ENCODE measurements at regions not wholly inside any gene's neighbourhood (a gene's known extent, or its start where the extent isn't known, plus 50 kb on each side); places are given as distances from the start of the nearest gene placed in this dataset.

DNA sequence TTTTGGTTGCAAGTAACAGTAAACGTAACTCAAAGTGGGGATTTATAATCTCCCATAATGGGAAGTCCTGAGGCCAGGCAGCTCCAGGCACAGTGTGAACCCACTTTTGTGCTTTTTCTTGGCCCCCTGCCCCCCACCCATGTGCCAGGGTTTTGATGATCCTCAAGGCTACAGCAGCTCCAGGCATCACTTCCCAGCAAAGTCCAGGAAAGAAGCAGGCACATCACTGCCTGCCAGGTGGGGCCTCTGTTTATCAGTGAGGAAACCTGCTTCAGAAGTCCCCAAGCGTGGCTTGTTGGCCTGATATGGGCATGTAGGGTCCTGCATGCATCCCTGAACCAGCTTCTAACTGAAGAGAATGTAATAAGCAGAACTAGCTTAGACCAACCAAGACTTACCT, 299.2 kb upstream of the SKOR2 start:
- no peak overlapping the region for H3K27ac ChIP-seq
- H3K4me1 ChIP-seq: no peaks in the 10 kb centered on the region
- H3K4me3 ChIP-seq: no peak overlapping the region
- no peak for DNase-seq (ENCODE audit: low spot score in 2 of 2)
- WGBS, 2 donors: 80 to 81% methylated on average over 2 of the region's 2 CpGs
- no peaks in the 10 kb centered on the region for H3K36me3 ChIP-seq
- no peaks in the 10 kb centered on the region for H3K9me3 ChIP-seq
- no peaks in the 10 kb centered on the region for H3K27me3 ChIP-seq
- no peak for TF ChIP-seq EP300 (IDR thresholded peaks at IDR 0.05)
- TF ChIP-seq POLR2A (IDR thresholded peaks at IDR 0.05): no peak
- TF ChIP-seq, protein P1, sequence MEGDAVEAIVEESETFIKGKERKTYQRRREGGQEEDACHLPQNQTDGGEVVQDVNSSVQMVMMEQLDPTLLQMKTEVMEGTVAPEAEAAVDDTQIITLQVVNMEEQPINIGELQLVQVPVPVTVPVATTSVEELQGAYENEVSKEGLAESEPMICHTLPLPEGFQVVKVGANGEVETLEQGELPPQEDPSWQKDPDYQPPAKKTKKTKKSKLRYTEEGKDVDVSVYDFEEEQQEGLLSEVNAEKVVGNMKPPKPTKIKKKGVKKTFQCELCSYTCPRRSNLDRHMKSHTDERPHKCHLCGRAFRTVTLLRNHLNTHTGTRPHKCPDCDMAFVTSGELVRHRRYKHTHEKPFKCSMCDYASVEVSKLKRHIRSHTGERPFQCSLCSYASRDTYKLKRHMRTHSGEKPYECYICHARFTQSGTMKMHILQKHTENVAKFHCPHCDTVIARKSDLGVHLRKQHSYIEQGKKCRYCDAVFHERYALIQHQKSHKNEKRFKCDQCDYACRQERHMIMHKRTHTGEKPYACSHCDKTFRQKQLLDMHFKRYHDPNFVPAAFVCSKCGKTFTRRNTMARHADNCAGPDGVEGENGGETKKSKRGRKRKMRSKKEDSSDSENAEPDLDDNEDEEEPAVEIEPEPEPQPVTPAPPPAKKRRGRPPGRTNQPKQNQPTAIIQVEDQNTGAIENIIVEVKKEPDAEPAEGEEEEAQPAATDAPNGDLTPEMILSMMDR (IDR thresholded peaks at IDR 0.05): no peak

DNA sequence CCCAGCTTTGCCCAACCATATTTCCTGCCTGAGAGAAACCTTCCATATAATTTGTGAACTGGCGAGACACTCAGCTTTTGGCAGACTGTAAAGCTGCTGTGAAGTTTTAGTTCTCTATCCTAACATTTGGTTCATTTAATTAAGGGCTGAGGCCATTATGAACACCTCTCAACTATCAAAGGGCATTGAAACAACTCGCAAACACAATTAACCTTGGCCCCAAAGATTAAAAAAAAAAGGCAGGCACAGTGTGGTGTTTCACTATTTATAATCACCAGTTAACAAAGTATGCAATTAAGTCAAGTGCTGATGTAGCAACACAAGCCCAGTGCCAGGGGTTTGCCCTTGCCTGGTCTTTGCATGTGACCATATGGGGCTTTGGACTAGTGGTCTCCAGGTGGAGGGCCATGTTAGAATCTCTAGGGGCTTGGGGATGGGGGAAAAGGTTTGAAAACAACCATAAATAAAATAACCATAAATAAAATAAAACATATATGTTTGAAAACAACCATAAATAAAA, 297.6 kb upstream of the SKOR2 start:
- 24 to 51% methylated on average over 2 of the region's 2 CpGs for WGBS, 2 donors
- DNase-seq (ENCODE audit: low spot score in 2 of 2): no peak
- TF ChIP-seq EP300 (IDR thresholded peaks at IDR 0.05) (no peak), POLR2A (IDR thresholded peaks at IDR 0.05) (no peak)
- TF ChIP-seq, protein P1 (IDR thresholded peaks at IDR 0.05): no peak

DNA sequence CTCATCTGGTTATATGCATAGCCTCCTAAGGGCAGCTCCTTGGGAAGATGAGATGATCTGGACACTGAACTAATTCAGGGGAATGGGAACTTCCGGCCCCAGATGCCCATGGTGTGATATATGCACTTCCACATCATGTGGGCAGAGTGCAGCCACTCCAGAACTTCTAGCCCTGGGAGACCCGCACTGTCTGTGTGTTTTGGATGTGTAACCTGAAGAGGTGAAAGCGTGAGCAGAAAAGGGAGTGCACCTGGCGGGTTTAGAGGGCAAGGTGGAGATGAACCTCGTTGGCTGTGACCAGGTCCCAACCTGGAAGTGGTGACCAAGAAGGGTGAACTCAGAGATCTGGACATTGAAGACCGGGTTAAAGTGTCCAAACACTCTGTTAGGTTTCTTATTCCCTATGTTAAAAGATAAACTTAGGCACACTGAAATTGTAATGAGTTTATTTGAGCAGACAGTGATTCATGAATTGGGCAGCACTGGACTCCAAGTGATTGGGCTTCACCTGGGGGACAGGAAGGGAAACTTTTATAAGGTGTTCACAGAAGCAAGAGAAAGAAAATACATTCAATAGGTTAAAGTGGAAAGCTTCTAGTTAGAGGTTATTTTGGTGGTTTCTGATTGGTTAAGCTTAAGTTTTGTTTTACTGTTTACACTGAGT, 296.2 kb upstream of the SKOR2 start:
- DNase-seq (ENCODE audit: low spot score in 2 of 2): no peak
- no peaks in the 10 kb centered on the region for H3K9me3 ChIP-seq
- WGBS, 2 donors: 82 to 86% methylated on average over 6 of the region's 6 CpGs
- H3K4me3 ChIP-seq: no peak overlapping the region
- H3K4me1 ChIP-seq: no peaks in the 10 kb centered on the region
- H3K27me3 ChIP-seq: no peaks in the 10 kb centered on the region
- H3K27ac ChIP-seq: no peak overlapping the region
- no peaks in the 10 kb centered on the region for H3K36me3 ChIP-seq
- no peak for TF ChIP-seq POLR2A (IDR thresholded peaks at IDR 0.05)
- TF ChIP-seq EP300 (IDR thresholded peaks at IDR 0.05): no peak
- TF ChIP-seq, protein P1 (IDR thresholded peaks at IDR 0.05): no peak

More for the DNA sequence above, 297.6 kb upstream of the SKOR2 start:
- H3K4me3 ChIP-seq: no peak overlapping the region
- H3K27me3 ChIP-seq: no peaks in the 10 kb centered on the region
- no peak overlapping the region for H3K27ac ChIP-seq
- no peaks in the 10 kb centered on the region for H3K4me1 ChIP-seq
- H3K9me3 ChIP-seq: no peaks in the 10 kb centered on the region
- H3K36me3 ChIP-seq: no peaks in the 10 kb centered on the region

DNA sequence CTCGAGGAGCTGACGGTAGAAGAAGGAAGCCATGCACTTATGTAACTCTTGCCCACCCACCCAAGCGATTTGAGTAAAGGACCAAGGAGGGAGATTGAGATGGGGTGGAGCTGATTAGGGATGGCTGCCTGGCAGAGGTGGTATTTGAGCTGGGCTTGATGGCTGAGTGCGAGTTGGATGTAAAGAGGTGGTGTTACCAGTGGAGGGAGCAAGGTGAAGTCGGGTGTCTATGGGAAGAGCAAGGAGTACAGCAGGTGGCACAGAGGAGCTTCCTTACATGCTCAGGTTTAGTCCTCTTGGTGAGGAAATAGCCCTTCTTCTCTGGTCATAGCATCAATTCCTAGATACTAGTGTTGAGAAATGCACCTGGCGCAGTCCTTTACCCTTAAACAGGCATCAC, 294.2 kb upstream of the SKOR2 start:
- DNase-seq (ENCODE audit: low spot score in 2 of 2): no peak
- WGBS, 2 donors: 68 to 69% methylated on average over 6 of the region's 6 CpGs
- Histone ChIP-seq H3K4me3 (no peak overlapping the region), H3K4me1 (no peaks in the 10 kb centered on the region), H3K27me3 (no peaks in the 10 kb centered on the region), H3K9me3 (no peaks in the 10 kb centered on the region), H3K27ac (no peak overlapping the region), H3K36me3 (no peaks in the 10 kb centered on the region)
- TF ChIP-seq EP300 (IDR thresholded peaks at IDR 0.05): no peak
- TF ChIP-seq, protein P1 (IDR thresholded peaks at IDR 0.05): no peak
- no peak for TF ChIP-seq POLR2A (IDR thresholded peaks at IDR 0.05)

DNA sequence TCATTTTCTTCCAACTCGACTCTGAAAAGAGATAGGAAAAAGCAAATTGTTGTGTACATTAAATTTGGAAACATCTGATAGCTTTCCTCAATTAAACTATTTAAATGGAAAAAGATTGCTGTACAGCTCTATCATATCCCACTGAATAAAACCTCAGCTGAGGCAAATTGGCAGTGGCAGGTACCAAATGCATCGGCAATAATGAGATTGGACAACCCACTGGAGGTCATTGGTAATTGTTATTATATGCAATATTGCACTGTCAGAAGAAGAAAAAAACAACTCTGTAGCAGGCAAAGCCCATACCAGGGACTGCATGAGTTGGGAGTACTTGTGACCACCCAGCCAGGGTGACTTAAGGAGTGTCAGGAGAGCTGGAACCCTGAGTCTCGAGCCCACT, 291.6 kb upstream of the SKOR2 start:
- TF ChIP-seq EP300 (IDR thresholded peaks at IDR 0.05) (no peak), POLR2A (IDR thresholded peaks at IDR 0.05) (no peak)
- TF ChIP-seq, protein P1 (IDR thresholded peaks at IDR 0.05): no peak
- H3K4me3 ChIP-seq: no peak overlapping the region
- no peak for DNase-seq (ENCODE audit: low spot score in 2 of 2)
- no peak overlapping the region for H3K27ac ChIP-seq
- WGBS, 2 donors: 83 to 89% methylated on average over 3 of the region's 3 CpGs
- H3K9me3 ChIP-seq: no peaks in the 10 kb centered on the region
- no peaks in the 10 kb centered on the region for H3K27me3 ChIP-seq
- H3K4me1 ChIP-seq: no peaks in the 10 kb centered on the region
- H3K36me3 ChIP-seq: no peaks in the 10 kb centered on the region

Data from tibial nerve (tissue), 4 donors.